ENCODE measurements at regions not wholly inside any gene's neighbourhood (a gene's known extent, or its start where the extent isn't known, plus 50 kb on each side); places are given as distances from the start of the nearest gene placed in this dataset.

- TF ChIP-seq CTCF (IDR thresholded peaks at IDR 0.05; ENCODE audit: low read length) (no peak), EZH2 (IDR thresholded peaks at IDR 0.05; ENCODE audit: borderline replicate concordance, low read length) (no peak)
- no peaks in the 10 kb centered on the region for H3K79me2 ChIP-seq (ENCODE audit: insufficient read depth, low read length)
- H3K4me2 ChIP-seq (ENCODE audit: low read length), result no peak overlapping the region
These were observed 165.3 kb upstream of the CDH20 start for GRCh38 chr18:61167902-61168301.

GRCh38 chr18:61169386-61169785 lies 163.8 kb upstream of the CDH20 start:
- Histone ChIP-seq H3K36me3 (ENCODE audit: insufficient read depth, low read length) (no peaks in the 10 kb centered on the region), H3K27ac (ENCODE audit: low read depth, low read length, poor library complexity, severe bottlenecking) (no peak overlapping the region)

More at GRCh38 chr18:61167902-61168301, 165.3 kb upstream of the CDH20 start:
- Histone ChIP-seq H2AFZ (ENCODE audit: low read length) (no peak overlapping the region), H3K4me3 (ENCODE audit: low read depth, low read length, poor library complexity, severe bottlenecking) (no peak overlapping the region), H3F3A (ENCODE audit: insufficient read depth, low read length) (no peaks in the 10 kb centered on the region), H3K9ac (ENCODE audit: low read length) (no peak overlapping the region), H3K9me3 (ENCODE audit: low read length) (no peaks in the 10 kb centered on the region), H3K4me1 (ENCODE audit: insufficient read depth, low read length, severe bottlenecking) (no peaks in the 10 kb centered on the region), H3K27ac (ENCODE audit: low read depth, low read length, poor library complexity, severe bottlenecking) (no peak overlapping the region), H3K27me3 (ENCODE audit: insufficient read depth, low read length) (no peaks in the 10 kb centered on the region), H3K9me2 (ENCODE audit: low read depth, low read length) (no peaks in the 10 kb centered on the region), H4K20me1 (ENCODE audit: insufficient read depth, low read length) (no peaks in the 10 kb centered on the region), H3K36me3 (ENCODE audit: insufficient read depth, low read length) (no peaks in the 10 kb centered on the region)

GRCh38 chr18:61172624-61173023 lies 160.6 kb upstream of the CDH20 start:
- TF ChIP-seq EZH2 (IDR thresholded peaks at IDR 0.05; ENCODE audit: borderline replicate concordance, low read length) (no peak), CTCF (IDR thresholded peaks at IDR 0.05; ENCODE audit: low read length) (no peak)
- H3K36me3 ChIP-seq (ENCODE audit: insufficient read depth, low read length), result no peaks in the 10 kb centered on the region

More at GRCh38 chr18:61169386-61169785, 163.8 kb upstream of the CDH20 start:
- no peak for TF ChIP-seq EZH2 (IDR thresholded peaks at IDR 0.05; ENCODE audit: borderline replicate concordance, low read length)
- TF ChIP-seq CTCF (IDR thresholded peaks at IDR 0.05; ENCODE audit: low read length), result no peak
- Histone ChIP-seq H2AFZ (ENCODE audit: low read length) (no peak overlapping the region), H3K4me3 (ENCODE audit: low read depth, low read length, poor library complexity, severe bottlenecking) (no peak overlapping the region), H3K79me2 (ENCODE audit: insufficient read depth, low read length) (no peaks in the 10 kb centered on the region), H3K9me2 (ENCODE audit: low read depth, low read length) (no peaks in the 10 kb centered on the region), H3K27me3 (ENCODE audit: insufficient read depth, low read length) (no peaks in the 10 kb centered on the region), H3K4me1 (ENCODE audit: insufficient read depth, low read length, severe bottlenecking) (no peaks in the 10 kb centered on the region), H3F3A (ENCODE audit: insufficient read depth, low read length) (no peaks in the 10 kb centered on the region), H3K9me3 (ENCODE audit: low read length) (no peaks in the 10 kb centered on the region), H4K20me1 (ENCODE audit: insufficient read depth, low read length) (no peaks in the 10 kb centered on the region), H3K9ac (ENCODE audit: low read length) (no peak overlapping the region), H3K4me2 (ENCODE audit: low read length) (no peak overlapping the region)

More at GRCh38 chr18:61172624-61173023, 160.6 kb upstream of the CDH20 start:
- Histone ChIP-seq H3K9me2 (ENCODE audit: low read depth, low read length) (no peaks in the 10 kb centered on the region), H3K9ac (ENCODE audit: low read length) (no peak overlapping the region), H3K4me2 (ENCODE audit: low read length) (no peak overlapping the region), H4K20me1 (ENCODE audit: insufficient read depth, low read length) (no peaks in the 10 kb centered on the region), H3K27me3 (ENCODE audit: insufficient read depth, low read length) (no peaks in the 10 kb centered on the region), H3F3A (ENCODE audit: insufficient read depth, low read length) (no peaks in the 10 kb centered on the region), H3K9me3 (ENCODE audit: low read length) (no peaks in the 10 kb centered on the region), H3K4me3 (ENCODE audit: low read depth, low read length, poor library complexity, severe bottlenecking) (no peak overlapping the region), H3K79me2 (ENCODE audit: insufficient read depth, low read length) (no peaks in the 10 kb centered on the region), H2AFZ (ENCODE audit: low read length) (no peak overlapping the region), H3K27ac (ENCODE audit: low read depth, low read length, poor library complexity, severe bottlenecking) (no peak overlapping the region), H3K4me1 (ENCODE audit: insufficient read depth, low read length, severe bottlenecking) (no peaks in the 10 kb centered on the region)

All from OCI-LY1 (cell line).